Sigmoid colon (tissue), 6 donors: ENCODE measurements at regions not wholly inside any gene's neighbourhood (a gene's known extent, or its start where the extent isn't known, plus 50 kb on each side); places are given as distances from the start of the nearest gene placed in this dataset.

Experiments
- DNase-seq: peaks from one replicate; pipeline ENCODE4 v3.0.0-alpha.2; 2019
- H3K27ac ChIP-seq, 4 donors: fragments of 200-600 bp; sonication (generic); one replicate each; pipeline ENCODE4 v1.5.1; 2016 to 2019; ENCODE audit warnings: mild to moderate bottlenecking in 1 of 4
- H3K27me3 ChIP-seq, 3 donors: fragments of 200-600 bp; sonication (generic); one replicate each; pipeline ENCODE4 v1.5.1; 2019; ENCODE audit warnings: mild to moderate bottlenecking in 1 of 3
- H3K36me3 ChIP-seq, 4 donors: fragments of 200-600 bp; sonication (generic); one replicate each; pipeline ENCODE4 v1.5.1; 2016 to 2019
- H3K4me1 ChIP-seq, 4 donors: fragments of 200-600 bp; sonication (generic); one replicate each; pipeline ENCODE4 v1.5.1; 2017 to 2019
- H3K4me3 ChIP-seq, 4 donors: fragments of 200-600 bp; sonication (generic); one replicate each; pipeline ENCODE4 v1.5.1; 2017 to 2019; ENCODE audit warnings: mild to moderate bottlenecking in 2 of 4, moderate library complexity in 1 of 4
- H3K9me3 ChIP-seq, 4 donors: fragments of 200-600 bp in 3 of 4; sonication (generic) in 3 of 4; one replicate each; pipeline versions ENCODE4 v1.5.1 to v1.6.1; 2013 to 2019
- CTCF ChIP-seq, 4 experiments: fragments of 450-650 bp in 3 of 4; fragments of 200-600 bp in 1 of 4; IDR thresholded peaks; one replicate each; pipeline ENCODE4 v1.5.1; 2016 to 2019; ENCODE audit warnings: antibody characterized with exemption in 4 of 4, mild to moderate bottlenecking in 3 of 4, moderate library complexity in 2 of 4
- EP300 ChIP-seq, 4 donors: sonication (generic); formaldehyde crosslinking; IDR thresholded peaks; one replicate each; pipeline ENCODE4 v1.6.1; 2017; ENCODE audit warnings: antibody characterized with exemption in 4 of 4
- POLR2A ChIP-seq, 2 donors: fragments of 450-650 bp; IDR thresholded peaks; one replicate each; pipeline ENCODE4 v1.6.1; 2016; ENCODE audit warnings: antibody characterized with exemption in 2 of 2, mild to moderate bottlenecking in 2 of 2, moderate library complexity in 2 of 2
- POLR2AphosphoS5 ChIP-seq, 4 donors: sonication (generic); formaldehyde crosslinking; IDR thresholded peaks; one replicate each; pipeline ENCODE4 v1.6.1; 2017; ENCODE audit warnings: antibody characterized with exemption in 4 of 4
- WGBS, 2 donors: extraction: QIAGEN DNeasy Blood & Tissue Kit; methylation state at CpG; one replicate each; pipeline ENCODE4 v1.1.7; 2013; 5-methylcytosine and 5-hydroxymethylcytosine counted together
- intact Hi-C: fragments of 100-400 bp; cut with DNase I; formaldehyde crosslinking; loops from one replicate; pipeline ENCODE4 v1.15.1; 2023
- donor health status: healthy with polysubstance abuse.
- donor health status: healthy.

DNA sequence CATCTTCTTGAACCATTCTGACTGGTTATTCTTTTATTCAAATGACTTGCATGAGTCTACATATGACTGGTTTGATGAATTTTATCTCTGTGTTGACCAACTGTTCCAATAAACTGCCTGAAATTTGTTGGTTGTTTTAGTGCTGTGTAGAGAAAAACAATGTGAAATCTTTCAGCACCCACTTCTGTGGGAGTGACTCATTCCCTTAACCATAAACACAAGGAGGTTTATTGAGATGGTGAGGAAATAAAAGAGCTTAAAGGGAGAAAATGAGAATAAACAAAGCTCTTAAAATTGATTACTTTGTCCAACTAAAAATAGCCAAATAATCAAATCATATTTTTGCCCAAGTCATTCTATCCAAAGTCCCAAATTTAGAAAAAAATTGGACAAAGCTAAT, 341.1 kb downstream of the TGFB2 start:
- H3K9me3 ChIP-seq, result no peaks in the 10 kb centered on the region
- H3K4me1 ChIP-seq, result peaks cover 0 to 6% (median 3%) of the 10 kb centered on the region in 4 donors
- no peaks in the 10 kb centered on the region for H3K27me3 ChIP-seq
- H3K27ac ChIP-seq, result no peak overlapping the region
- no peak for DNase-seq
- H3K36me3 ChIP-seq, result no peaks in the 10 kb centered on the region
- intact Hi-C loops, result no loop called here
- no peak overlapping the region for H3K4me3 ChIP-seq
- TF ChIP-seq POLR2AphosphoS5 (IDR thresholded peaks at IDR 0.05) (no peak), POLR2A (IDR thresholded peaks at IDR 0.05) (no peak), EP300 (IDR thresholded peaks at IDR 0.05) (no peak), CTCF (IDR thresholded peaks at IDR 0.05) (no peak)

DNA sequence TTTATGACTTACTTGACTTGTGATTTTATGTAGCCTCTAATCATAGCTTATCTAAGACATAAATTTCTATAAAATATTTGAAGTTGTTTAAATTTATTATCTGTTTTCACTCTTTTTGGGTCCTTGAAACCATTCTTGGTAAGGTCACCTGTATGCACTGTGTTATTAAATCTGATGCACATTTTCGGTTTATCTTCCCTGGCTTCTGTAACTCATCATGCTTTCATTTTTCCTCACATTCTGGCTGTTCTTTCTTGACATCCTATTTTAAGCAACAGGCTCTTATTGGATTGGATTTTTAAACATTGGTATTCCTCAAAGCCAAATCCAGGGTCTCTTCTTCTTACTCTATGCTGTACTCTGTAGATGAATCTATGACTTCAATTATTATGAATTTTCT, 341.6 kb downstream of the TGFB2 start:
- H3K27ac ChIP-seq, result no peak overlapping the region
- H3K9me3 ChIP-seq, result no peaks in the 10 kb centered on the region
- no peak overlapping the region for H3K4me3 ChIP-seq
- no peak for DNase-seq
- peaks cover 0 to 6% (median 3%) of the 10 kb centered on the region in 4 donors for H3K4me1 ChIP-seq
- H3K27me3 ChIP-seq, result no peaks in the 10 kb centered on the region
- no peaks in the 10 kb centered on the region for H3K36me3 ChIP-seq
- TF ChIP-seq POLR2A (IDR thresholded peaks at IDR 0.05) (no peak), POLR2AphosphoS5 (IDR thresholded peaks at IDR 0.05) (no peak), CTCF (IDR thresholded peaks at IDR 0.05) (no peak)
- 69 to 79% methylated on average over 1 of the region's 1 CpG for WGBS, 2 donors
- intact Hi-C loops, result no loop called here

DNA sequence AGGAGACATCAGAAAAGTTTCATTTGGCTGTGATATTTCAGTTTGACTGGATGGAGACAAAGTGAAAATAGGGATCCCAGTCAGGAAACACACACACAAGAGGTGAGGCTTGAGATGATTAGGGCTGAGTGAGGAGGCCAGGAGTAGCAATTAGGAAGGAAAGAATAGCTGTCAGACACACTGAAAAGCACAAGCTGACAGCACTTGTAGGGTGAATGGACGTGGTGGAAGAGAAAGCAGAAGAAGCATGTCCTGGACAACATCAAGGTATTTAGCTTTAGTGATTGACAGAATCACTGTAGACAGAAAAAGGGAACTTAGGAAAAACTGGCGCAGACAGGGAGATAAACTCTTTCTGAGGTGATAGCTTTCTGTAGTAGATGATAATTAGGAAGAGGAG, 347.7 kb downstream of the TGFB2 start:
- TF ChIP-seq POLR2A (IDR thresholded peaks at IDR 0.05), result no peak
- TF ChIP-seq CTCF (IDR thresholded peaks at IDR 0.05), result no peak
- TF ChIP-seq EP300 (IDR thresholded peaks at IDR 0.05), result no peak
- TF ChIP-seq POLR2AphosphoS5 (IDR thresholded peaks at IDR 0.05), result no peak
- intact Hi-C loops, result no loop called here
- WGBS, 2 donors, result 54 to 65% methylated on average over 2 of the region's 2 CpGs
- DNase-seq, result no peak
- H3K36me3 ChIP-seq, result no peaks in the 10 kb centered on the region
- no peaks in the 10 kb centered on the region for H3K27me3 ChIP-seq
- H3K27ac ChIP-seq, result no peak overlapping the region
- H3K4me1 ChIP-seq, result peaks cover 0 to 20% (median 18%) of the 10 kb centered on the region in 4 donors
- no peak overlapping the region for H3K4me3 ChIP-seq
- no peaks in the 10 kb centered on the region for H3K9me3 ChIP-seq

DNA sequence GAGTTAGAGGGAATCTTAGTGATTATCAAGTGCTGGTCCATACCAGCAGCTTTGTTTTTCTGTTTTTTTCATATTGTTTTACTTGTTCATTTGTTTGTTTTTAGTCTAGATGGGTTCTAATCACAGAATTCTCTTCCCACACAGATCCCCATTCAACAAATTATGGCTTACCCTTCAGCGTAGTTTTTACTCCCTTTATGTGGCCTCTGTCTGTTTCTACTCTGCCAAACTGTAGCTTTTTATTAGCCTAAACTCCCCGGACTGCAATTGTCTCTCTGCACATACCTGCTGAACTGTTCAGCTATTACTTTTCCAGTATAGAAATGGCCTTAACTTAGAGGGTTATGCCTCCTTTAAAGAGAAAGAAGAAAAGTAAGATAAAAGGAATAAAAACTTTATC, 348.5 kb downstream of the TGFB2 start:
- H3K9me3 ChIP-seq, result no peaks in the 10 kb centered on the region
- TF ChIP-seq POLR2AphosphoS5 (IDR thresholded peaks at IDR 0.05) (no peak), CTCF (IDR thresholded peaks at IDR 0.05) (no peak), POLR2A (IDR thresholded peaks at IDR 0.05) (no peak), EP300 (IDR thresholded peaks at IDR 0.05) (no peak)
- no peaks in the 10 kb centered on the region for H3K36me3 ChIP-seq
- peaks cover 0 to 20% (median 18%) of the 10 kb centered on the region in 4 donors for H3K4me1 ChIP-seq
- WGBS, 2 donors, result 25 to 54% methylated on average over 2 of the region's 2 CpGs
- no peak for DNase-seq
- no peak overlapping the region for H3K4me3 ChIP-seq
- H3K27me3 ChIP-seq, result no peaks in the 10 kb centered on the region
- no peak overlapping the region for H3K27ac ChIP-seq
- intact Hi-C loops, result no loop called here

DNA sequence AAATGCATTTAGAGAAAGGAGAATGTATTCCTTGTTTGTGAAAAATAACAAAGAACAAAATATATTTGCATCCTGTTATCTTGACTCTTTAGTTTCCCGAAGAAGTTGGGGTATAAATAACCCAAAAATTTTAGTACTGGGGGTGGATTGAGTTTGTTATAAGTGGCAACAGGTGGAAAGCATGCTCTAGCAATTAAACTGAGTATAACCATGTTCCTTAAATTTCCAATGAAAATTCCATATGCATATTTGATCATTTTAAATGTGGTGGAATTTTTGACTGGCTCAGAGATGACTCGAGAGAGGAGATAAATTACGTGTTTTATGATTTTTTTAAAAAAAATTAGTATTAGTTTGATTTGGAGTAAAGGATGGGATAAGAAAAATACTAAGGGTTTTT, 348.9 kb downstream of the TGFB2 start:
- 57 to 76% methylated on average over 3 of the region's 3 CpGs for WGBS, 2 donors
- intact Hi-C loops, result no loop called here
- H3K36me3 ChIP-seq, result no peaks in the 10 kb centered on the region

More for the DNA sequence above, 348.9 kb downstream of the TGFB2 start:
- no peak for DNase-seq
- Histone ChIP-seq H3K27me3 (no peaks in the 10 kb centered on the region), H3K27ac (no peak overlapping the region), H3K4me3 (no peak overlapping the region), H3K9me3 (no peaks in the 10 kb centered on the region), H3K4me1 (peaks cover 0 to 20% (median 18%) of the 10 kb centered on the region in 4 donors)
- TF ChIP-seq POLR2AphosphoS5 (IDR thresholded peaks at IDR 0.05), result no peak
- TF ChIP-seq CTCF (IDR thresholded peaks at IDR 0.05), result no peak
- no peak for TF ChIP-seq EP300 (IDR thresholded peaks at IDR 0.05)
- TF ChIP-seq POLR2A (IDR thresholded peaks at IDR 0.05), result no peak
